Parathyroid adenoma (tissue), 2 donors: ENCODE measurements at regions not wholly inside any gene's neighbourhood (a gene's known extent, or its start where the extent isn't known, plus 50 kb on each side); places are given as distances from the start of the nearest gene placed in this dataset.
"Not testable (repeated sequence)": the region's sequence is repeated elsewhere in the genome, so short reads cannot be mapped to it uniquely, and the experiment has no call there.

Experiments
- H2AFZ ChIP-seq: fragments of 300-600 bp; sonication (generic); one replicate; pipeline ENCODE4 v1.7.0; 2017; ENCODE audit warnings: antibody characterized with exemption, mild to moderate bottlenecking
- H3K27ac ChIP-seq: fragments of 300-600 bp; sonication (generic); one replicate; pipeline ENCODE4 v1.7.0; 2017
- H3K27me3 ChIP-seq: fragments of 300-600 bp; sonication (generic); one replicate; pipeline ENCODE4 v1.7.0; 2017; ENCODE audit warnings: low read length; ENCODE audit not compliant: control insufficient read depth, insufficient read depth
- H3K36me3 ChIP-seq: fragments of 300-600 bp; sonication (generic); one replicate; pipeline ENCODE4 v1.7.0; 2017; ENCODE audit warnings: low read length; ENCODE audit not compliant: control insufficient read depth, insufficient read depth
- H3K4me1 ChIP-seq: fragments of 300-600 bp; sonication (generic); one replicate; pipeline ENCODE4 v1.7.0; 2017; ENCODE audit warnings: control low read depth
- H3K4me2 ChIP-seq: fragments of 300-600 bp; sonication (generic); one replicate; pipeline ENCODE4 v1.7.0; 2017; ENCODE audit warnings: low read length
- H3K4me3 ChIP-seq: fragments of 300-600 bp; sonication (generic); one replicate; pipeline ENCODE4 v1.7.0; 2017; ENCODE audit warnings: low read depth, low read length
- H3K79me2 ChIP-seq: fragments of 300-600 bp; sonication (generic); one replicate; pipeline ENCODE4 v1.7.0; 2017; ENCODE audit warnings: control low read depth
- H3K9ac ChIP-seq: fragments of 300-600 bp; sonication (generic); one replicate; pipeline ENCODE4 v1.7.0; 2017; ENCODE audit warnings: mild to moderate bottlenecking
- H3K9me3 ChIP-seq: fragments of 300-600 bp; sonication (generic); one replicate; pipeline ENCODE4 v1.7.0; 2017; ENCODE audit warnings: low read length; ENCODE audit not compliant: control insufficient read depth
- TF ChIP-seq, protein P1 (sequence below): fragments of 300-600 bp; sonication (generic); IDR thresholded peaks from one replicate; pipeline ENCODE4 v1.7.0; 2017; ENCODE audit warnings: antibody characterized with exemption, mild to moderate bottlenecking
- donor health status: primary hyperparathyroidism.

DNA sequence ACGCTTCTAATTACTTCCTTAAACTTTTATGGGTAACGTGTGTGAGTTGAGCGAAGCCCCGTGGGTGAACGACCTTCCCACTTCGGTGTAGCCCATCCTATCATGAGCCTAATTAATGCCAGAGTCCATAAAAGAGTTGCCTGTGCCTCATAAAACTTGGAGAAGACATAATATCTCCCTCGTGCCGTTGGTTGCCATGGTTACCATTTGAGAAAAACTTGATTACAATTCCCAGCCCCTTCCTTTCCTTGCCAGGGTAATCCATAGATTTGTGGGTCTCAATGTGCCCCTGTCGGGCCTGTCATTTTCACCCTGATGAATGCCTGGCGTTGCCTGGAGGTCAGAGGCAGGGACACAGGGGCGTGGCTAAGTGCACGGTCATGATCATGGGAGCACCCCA lies 127.1 kb downstream of the GLRX3 start:
- H3K9ac ChIP-seq = no peak overlapping the region
- no peak overlapping the region for H3K27ac ChIP-seq
- H3K4me2 ChIP-seq = no peak overlapping the region
- H3K4me3 ChIP-seq = no peak overlapping the region
- no peaks in the 10 kb centered on the region for H3K79me2 ChIP-seq
- no peak overlapping the region for H2AFZ ChIP-seq
- H3K36me3 ChIP-seq = no peaks in the 10 kb centered on the region
- H3K9me3 ChIP-seq = peaks cover 2% of the 10 kb centered on the region
- H3K4me1 ChIP-seq = no peaks in the 10 kb centered on the region
- H3K27me3 ChIP-seq = no peaks in the 10 kb centered on the region
- TF ChIP-seq, protein P1, sequence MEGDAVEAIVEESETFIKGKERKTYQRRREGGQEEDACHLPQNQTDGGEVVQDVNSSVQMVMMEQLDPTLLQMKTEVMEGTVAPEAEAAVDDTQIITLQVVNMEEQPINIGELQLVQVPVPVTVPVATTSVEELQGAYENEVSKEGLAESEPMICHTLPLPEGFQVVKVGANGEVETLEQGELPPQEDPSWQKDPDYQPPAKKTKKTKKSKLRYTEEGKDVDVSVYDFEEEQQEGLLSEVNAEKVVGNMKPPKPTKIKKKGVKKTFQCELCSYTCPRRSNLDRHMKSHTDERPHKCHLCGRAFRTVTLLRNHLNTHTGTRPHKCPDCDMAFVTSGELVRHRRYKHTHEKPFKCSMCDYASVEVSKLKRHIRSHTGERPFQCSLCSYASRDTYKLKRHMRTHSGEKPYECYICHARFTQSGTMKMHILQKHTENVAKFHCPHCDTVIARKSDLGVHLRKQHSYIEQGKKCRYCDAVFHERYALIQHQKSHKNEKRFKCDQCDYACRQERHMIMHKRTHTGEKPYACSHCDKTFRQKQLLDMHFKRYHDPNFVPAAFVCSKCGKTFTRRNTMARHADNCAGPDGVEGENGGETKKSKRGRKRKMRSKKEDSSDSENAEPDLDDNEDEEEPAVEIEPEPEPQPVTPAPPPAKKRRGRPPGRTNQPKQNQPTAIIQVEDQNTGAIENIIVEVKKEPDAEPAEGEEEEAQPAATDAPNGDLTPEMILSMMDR = no peak

DNA sequence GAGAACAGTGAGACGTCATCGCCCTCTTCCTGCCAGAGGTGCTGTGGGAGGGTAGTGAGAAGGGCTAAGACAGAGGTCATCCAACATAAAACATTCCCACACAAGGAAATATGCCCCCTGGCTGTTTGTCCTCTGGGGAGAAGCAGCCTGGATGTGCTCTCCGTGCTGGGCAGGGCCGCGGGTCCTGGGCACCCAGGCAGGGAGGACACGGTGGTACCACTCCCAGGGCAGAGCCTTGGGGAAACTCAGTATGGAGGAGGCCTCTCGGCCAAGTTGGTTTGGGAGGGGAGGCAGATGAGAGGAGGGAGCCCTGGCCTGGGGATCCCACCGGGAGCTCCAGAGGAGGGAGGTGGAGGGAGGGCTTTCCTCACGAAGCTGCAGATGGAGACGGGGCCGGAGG lies 129.4 kb downstream of the GLRX3 start:
- H3K4me3 ChIP-seq = no peak overlapping the region
- no peak overlapping the region for H3K27ac ChIP-seq
- H3K27me3 ChIP-seq = no peaks in the 10 kb centered on the region
- H3K36me3 ChIP-seq = no peaks in the 10 kb centered on the region
- H2AFZ ChIP-seq = no peak overlapping the region
- TF ChIP-seq, protein P1 = no peak
- H3K9me3 ChIP-seq = peaks cover 2% of the 10 kb centered on the region
- no peak overlapping the region for H3K9ac ChIP-seq
- H3K79me2 ChIP-seq = no peaks in the 10 kb centered on the region
- H3K4me1 ChIP-seq = no peaks in the 10 kb centered on the region
- H3K4me2 ChIP-seq = no peak overlapping the region

DNA sequence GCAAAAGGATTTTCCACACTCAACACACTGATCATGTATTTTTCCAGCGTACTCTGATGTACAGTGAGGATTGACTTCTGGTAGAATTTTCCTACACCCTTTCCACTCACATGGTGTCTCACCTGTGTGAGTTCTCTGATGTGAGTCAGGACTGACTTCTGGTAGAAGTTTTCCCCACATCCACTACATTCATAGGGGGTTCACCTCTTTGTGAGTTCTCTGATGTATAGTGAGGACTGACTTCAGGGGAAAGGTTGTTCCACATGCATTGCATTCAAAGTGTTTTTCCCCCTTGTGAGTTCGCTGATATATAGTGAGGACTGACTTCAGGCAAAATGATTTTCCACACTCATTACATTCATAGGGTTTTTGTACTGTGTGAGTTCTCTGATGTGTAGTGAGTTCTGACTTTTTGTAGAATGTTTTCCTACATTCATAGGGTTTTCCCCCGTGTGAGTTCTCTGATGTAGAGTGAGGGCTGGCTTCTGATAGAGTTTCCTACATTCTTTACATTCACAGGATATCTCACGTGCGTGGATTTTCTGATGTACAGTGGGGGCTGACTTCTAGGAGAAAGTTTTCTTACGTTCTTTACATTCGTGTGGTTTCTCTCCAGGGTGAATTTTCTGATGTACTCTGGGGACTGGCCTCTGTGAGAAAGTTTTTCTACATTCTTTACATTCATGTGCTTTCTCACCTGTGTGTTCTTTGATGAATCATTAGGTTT lies 146.5 kb downstream of the GLRX3 start:
- H3K9ac ChIP-seq = no peak overlapping the region
- peaks cover 4% of the 10 kb centered on the region for H3K9me3 ChIP-seq
- no peak overlapping the region for H2AFZ ChIP-seq
- no peaks in the 10 kb centered on the region for H3K4me1 ChIP-seq
- no peaks in the 10 kb centered on the region for H3K27me3 ChIP-seq
- no peak overlapping the region for H3K4me3 ChIP-seq
- H3K36me3 ChIP-seq = no peaks in the 10 kb centered on the region
- H3K4me2 ChIP-seq = no peak overlapping the region
- no peaks in the 10 kb centered on the region for H3K79me2 ChIP-seq
- TF ChIP-seq, protein P1 = no peak
- no peak overlapping the region for H3K27ac ChIP-seq

DNA sequence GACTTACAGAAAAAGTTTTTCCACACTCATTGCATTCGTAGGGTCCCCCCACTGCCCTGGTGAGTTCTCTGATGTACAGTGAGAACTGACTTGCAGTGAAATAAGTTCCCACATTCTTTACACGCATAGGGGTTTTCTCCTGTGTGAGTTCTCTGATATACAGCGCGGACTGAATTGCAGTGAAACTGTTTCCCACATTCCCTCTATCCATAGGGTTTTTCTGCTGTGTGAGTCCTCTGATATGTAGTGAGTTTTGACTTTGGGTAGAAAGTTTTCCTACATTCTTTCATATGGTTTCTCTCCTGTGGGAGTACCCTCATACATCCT lies 147.0 kb downstream of the GLRX3 start:
- peaks cover 4% of the 10 kb centered on the region for H3K9me3 ChIP-seq
- H2AFZ ChIP-seq = no peak overlapping the region
- H3K36me3 ChIP-seq = no peaks in the 10 kb centered on the region
- TF ChIP-seq, protein P1 = no peak
- H3K9ac ChIP-seq = no peak overlapping the region
- no peak overlapping the region for H3K4me2 ChIP-seq
- no peak overlapping the region for H3K27ac ChIP-seq
- H3K79me2 ChIP-seq = no peaks in the 10 kb centered on the region
- H3K4me3 ChIP-seq = no peak overlapping the region
- no peaks in the 10 kb centered on the region for H3K27me3 ChIP-seq
- no peaks in the 10 kb centered on the region for H3K4me1 ChIP-seq

DNA sequence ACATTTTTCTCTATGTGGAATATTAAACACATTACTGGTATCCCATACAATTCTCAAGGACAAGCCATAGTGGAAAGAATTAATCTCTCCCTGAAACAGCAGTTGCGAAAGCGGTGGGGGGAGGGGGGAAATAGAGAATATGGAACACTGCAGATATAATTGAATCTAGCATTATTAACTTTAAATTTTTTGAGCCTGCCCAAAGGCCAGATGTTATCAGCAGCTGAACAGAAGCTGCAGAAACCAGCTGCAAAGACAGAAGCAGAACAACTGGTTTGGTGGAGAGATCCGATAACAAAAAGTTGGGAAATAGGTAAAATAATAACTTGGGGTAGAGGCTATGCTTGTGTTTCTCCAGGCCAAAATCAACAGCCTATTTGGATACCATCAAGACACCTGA lies 159.6 kb downstream of the GLRX3 start:
- H3K27me3 ChIP-seq, H3K27ac ChIP-seq, H3K36me3 ChIP-seq, H3K4me2 ChIP-seq, H3K4me3 ChIP-seq, H3K9me3 ChIP-seq, H2AFZ ChIP-seq, H3K79me2 ChIP-seq, H3K9ac ChIP-seq, H3K4me1 ChIP-seq: not testable (repeated sequence)
